ENCODE measurements at regions not wholly inside any gene's neighbourhood (a gene's known extent, or its start where the extent isn't known, plus 50 kb on each side); places are given as distances from the start of the nearest gene placed in this dataset.

DNA sequence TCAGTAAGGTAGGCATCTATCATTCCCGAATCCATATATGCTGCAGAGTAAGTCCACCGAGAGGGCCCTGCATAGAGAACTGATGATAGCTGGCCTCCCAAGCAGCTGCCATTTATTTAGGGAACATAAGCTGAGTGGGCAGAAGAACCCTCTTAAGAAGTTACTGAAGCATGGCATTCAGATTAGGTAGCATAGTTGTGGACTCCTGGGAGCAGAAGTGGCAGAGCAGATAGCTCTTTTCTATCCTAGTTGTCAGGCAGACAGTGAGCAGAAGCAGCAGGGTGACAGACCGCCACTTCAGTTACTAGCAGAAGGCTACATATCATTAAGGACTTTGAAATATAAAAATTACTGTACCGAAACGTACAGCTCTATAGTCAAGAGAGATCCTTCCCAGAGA, 454.7 kb downstream of the PPP4R3C start:
- no peaks in the 10 kb centered on the region for H3K27me3 Mint-ChIP-seq (ENCODE audit: unreplicated experiment)
- peak overlapping the region; percentile 5 for H3K27ac Mint-ChIP-seq (ENCODE audit: unreplicated experiment)
- no peak overlapping the region for H3K4me3 Mint-ChIP-seq (ENCODE audit: unreplicated experiment)
- peak; percentile 5 for DNase-seq
- no peaks in the 10 kb centered on the region for H3K36me3 Mint-ChIP-seq (ENCODE audit: unreplicated experiment)
- peaks cover 4% of the 10 kb centered on the region for H3K4me1 Mint-ChIP-seq (ENCODE audit: low read depth, unreplicated experiment)
- TF ChIP-seq, protein P1, sequence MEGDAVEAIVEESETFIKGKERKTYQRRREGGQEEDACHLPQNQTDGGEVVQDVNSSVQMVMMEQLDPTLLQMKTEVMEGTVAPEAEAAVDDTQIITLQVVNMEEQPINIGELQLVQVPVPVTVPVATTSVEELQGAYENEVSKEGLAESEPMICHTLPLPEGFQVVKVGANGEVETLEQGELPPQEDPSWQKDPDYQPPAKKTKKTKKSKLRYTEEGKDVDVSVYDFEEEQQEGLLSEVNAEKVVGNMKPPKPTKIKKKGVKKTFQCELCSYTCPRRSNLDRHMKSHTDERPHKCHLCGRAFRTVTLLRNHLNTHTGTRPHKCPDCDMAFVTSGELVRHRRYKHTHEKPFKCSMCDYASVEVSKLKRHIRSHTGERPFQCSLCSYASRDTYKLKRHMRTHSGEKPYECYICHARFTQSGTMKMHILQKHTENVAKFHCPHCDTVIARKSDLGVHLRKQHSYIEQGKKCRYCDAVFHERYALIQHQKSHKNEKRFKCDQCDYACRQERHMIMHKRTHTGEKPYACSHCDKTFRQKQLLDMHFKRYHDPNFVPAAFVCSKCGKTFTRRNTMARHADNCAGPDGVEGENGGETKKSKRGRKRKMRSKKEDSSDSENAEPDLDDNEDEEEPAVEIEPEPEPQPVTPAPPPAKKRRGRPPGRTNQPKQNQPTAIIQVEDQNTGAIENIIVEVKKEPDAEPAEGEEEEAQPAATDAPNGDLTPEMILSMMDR (IDR thresholded peaks at IDR 0.05; ENCODE audit: partially characterized antibody, unreplicated experiment), result no peak
- no peaks in the 10 kb centered on the region for H3K9me3 Mint-ChIP-seq (ENCODE audit: unreplicated experiment)

DNA sequence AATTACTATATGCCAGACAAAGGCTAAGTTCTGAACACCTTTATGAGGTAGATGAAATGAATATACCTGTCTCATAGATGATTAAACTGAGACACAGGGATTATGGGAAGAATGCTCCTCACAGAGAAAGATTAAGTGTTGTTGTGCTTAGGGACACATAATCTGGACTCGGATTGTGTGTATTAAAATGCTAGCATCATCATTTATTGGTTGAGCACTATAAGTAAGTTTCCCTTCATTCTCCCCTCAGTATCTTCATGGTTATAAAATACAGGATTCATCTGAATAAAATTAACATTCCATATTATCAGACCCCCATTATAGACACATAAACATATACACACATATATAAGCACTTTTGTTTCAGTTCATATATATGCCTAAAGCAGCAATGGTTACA, 463.5 kb downstream of the PPP4R3C start:
- H3K36me3 Mint-ChIP-seq (ENCODE audit: unreplicated experiment), result no peaks in the 10 kb centered on the region
- no peak overlapping the region for H3K4me3 Mint-ChIP-seq (ENCODE audit: unreplicated experiment)
- no peaks in the 10 kb centered on the region for H3K9me3 Mint-ChIP-seq (ENCODE audit: unreplicated experiment)
- no peaks in the 10 kb centered on the region for H3K27me3 Mint-ChIP-seq (ENCODE audit: unreplicated experiment)
- no peak overlapping the region for H3K27ac Mint-ChIP-seq (ENCODE audit: unreplicated experiment)
- TF ChIP-seq, protein P1 (IDR thresholded peaks at IDR 0.05; ENCODE audit: partially characterized antibody, unreplicated experiment), result no peak
- no peak for DNase-seq
- no peaks in the 10 kb centered on the region for H3K4me1 Mint-ChIP-seq (ENCODE audit: low read depth, unreplicated experiment)

DNA sequence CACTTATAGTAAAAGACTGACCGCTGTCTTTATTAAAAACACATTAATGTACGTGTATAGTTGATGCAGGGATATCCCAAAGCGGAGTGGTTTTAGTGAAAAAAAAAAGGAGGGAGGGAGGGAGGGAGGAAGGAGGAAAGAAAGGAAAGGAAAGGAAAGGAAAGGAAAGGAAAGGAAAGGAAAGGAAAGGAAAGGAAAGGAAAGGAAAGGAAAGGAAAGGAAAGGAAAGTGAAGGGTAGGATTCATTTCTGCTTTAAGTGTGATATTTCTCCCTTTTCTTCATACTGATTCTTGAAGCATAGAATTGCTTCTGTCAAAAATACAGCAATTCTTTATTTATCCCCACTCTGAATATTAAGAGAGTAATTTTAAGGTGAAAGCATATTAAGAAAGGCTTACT, 504.9 kb downstream of the PPP4R3C start:
- no peak for DNase-seq
- TF ChIP-seq, protein P1 (IDR thresholded peaks at IDR 0.05; ENCODE audit: partially characterized antibody, unreplicated experiment), result no peak
- no peak overlapping the region for H3K4me3 Mint-ChIP-seq (ENCODE audit: unreplicated experiment)
- no peaks in the 10 kb centered on the region for H3K27me3 Mint-ChIP-seq (ENCODE audit: unreplicated experiment)
- H3K4me1 Mint-ChIP-seq (ENCODE audit: low read depth, unreplicated experiment), result no peaks in the 10 kb centered on the region
- H3K27ac Mint-ChIP-seq (ENCODE audit: unreplicated experiment), result no peak overlapping the region
- no peaks in the 10 kb centered on the region for H3K9me3 Mint-ChIP-seq (ENCODE audit: unreplicated experiment)
- H3K36me3 Mint-ChIP-seq (ENCODE audit: unreplicated experiment), result no peaks in the 10 kb centered on the region

DNA sequence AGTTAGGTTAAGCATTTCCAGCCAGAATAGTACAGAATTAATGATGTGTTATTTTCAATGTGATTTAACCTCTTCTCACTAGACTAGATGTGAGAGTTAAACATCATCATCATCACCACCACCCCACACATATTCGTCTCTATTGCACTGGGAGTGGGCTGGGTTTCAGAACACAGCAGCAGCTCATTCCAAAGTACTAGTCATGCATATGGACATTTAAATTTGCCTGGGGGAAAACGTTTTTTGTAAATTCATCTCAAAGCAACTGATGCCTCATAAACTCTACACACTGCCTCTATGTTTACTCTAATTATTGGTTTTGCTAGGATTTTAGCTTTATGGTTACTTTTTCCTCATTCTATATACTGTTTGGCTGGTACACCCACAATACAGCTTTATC, 509.1 kb downstream of the PPP4R3C start:
- no peaks in the 10 kb centered on the region for H3K4me1 Mint-ChIP-seq (ENCODE audit: low read depth, unreplicated experiment)
- DNase-seq, result no peak
- no peak overlapping the region for H3K4me3 Mint-ChIP-seq (ENCODE audit: unreplicated experiment)
- no peaks in the 10 kb centered on the region for H3K9me3 Mint-ChIP-seq (ENCODE audit: unreplicated experiment)
- no peak overlapping the region for H3K27ac Mint-ChIP-seq (ENCODE audit: unreplicated experiment)
- no peaks in the 10 kb centered on the region for H3K27me3 Mint-ChIP-seq (ENCODE audit: unreplicated experiment)
- no peaks in the 10 kb centered on the region for H3K36me3 Mint-ChIP-seq (ENCODE audit: unreplicated experiment)
- TF ChIP-seq, protein P1 (IDR thresholded peaks at IDR 0.05; ENCODE audit: partially characterized antibody, unreplicated experiment), result no peak

DNA sequence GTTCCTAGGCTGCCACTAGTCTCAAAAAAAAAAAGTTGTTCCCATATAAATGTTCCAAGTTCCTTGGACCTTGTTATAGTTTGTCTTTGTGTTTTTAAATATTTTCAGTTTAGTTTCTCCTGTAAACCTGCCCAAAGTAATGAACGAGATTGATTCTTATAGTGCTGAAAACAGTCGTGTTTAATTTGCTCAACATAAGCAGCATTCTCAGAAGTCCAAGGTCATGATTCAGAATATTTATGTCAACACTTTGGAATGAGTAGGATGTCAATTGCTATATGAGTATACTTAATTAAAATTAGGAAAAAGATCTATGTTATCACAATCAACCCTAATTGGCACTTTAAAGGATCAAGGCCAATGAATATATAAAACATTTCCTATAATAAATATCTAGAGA, 510.9 kb downstream of the PPP4R3C start:
- no peaks in the 10 kb centered on the region for H3K4me1 Mint-ChIP-seq (ENCODE audit: low read depth, unreplicated experiment)
- DNase-seq, result no peak
- TF ChIP-seq, protein P1 (IDR thresholded peaks at IDR 0.05; ENCODE audit: partially characterized antibody, unreplicated experiment), result no peak
- no peak overlapping the region for H3K27ac Mint-ChIP-seq (ENCODE audit: unreplicated experiment)
- no peaks in the 10 kb centered on the region for H3K9me3 Mint-ChIP-seq (ENCODE audit: unreplicated experiment)
- H3K36me3 Mint-ChIP-seq (ENCODE audit: unreplicated experiment), result no peaks in the 10 kb centered on the region
- no peak overlapping the region for H3K4me3 Mint-ChIP-seq (ENCODE audit: unreplicated experiment)
- no peaks in the 10 kb centered on the region for H3K27me3 Mint-ChIP-seq (ENCODE audit: unreplicated experiment)

All from glutamatergic neuron (in vitro differentiated cells).